ENCODE measurements at regions not wholly inside any gene's neighbourhood (a gene's known extent, or its start where the extent isn't known, plus 50 kb on each side); places are given as distances from the start of the nearest gene placed in this dataset.

- TF ChIP-seq CTCF (IDR thresholded peaks at IDR 0.05) = no peak
- TF ChIP-seq POLR2A (IDR thresholded peaks at IDR 0.05) = no peak
Observed at GRCh38 chr10:15954188-15954587, 93.9 kb upstream of the MINDY3 start.
